CD4-positive, alpha-beta T cell treated with Interleukin-12 subunit alpha and Interleukin-12 subunit beta, for 1 hour (primary cell): ENCODE measurements at regions not wholly inside any gene's neighbourhood (a gene's known extent, or its start where the extent isn't known, plus 50 kb on each side); places are given as distances from the start of the nearest gene placed in this dataset.
"Not testable (repeated sequence)": the region's sequence is repeated elsewhere in the genome, so short reads cannot be mapped to it uniquely, and the experiment has no call there.

ENCODE experiments used
- DNase-seq: peaks from one replicate; pipeline ENCODE4 v3.0.0-alpha.2; 2020

- DNase-seq: no peak
Measured at GRCh38 chr6:11380969-11381744, 148.7 kb upstream of the NEDD9 start.

- no peak for DNase-seq
Measured at GRCh38 chr6:11380549-11380948, 148.1 kb upstream of the NEDD9 start.

- no peak for DNase-seq
Measured at GRCh38 chr6:11379805-11380204, 147.3 kb upstream of the NEDD9 start.

DNA sequence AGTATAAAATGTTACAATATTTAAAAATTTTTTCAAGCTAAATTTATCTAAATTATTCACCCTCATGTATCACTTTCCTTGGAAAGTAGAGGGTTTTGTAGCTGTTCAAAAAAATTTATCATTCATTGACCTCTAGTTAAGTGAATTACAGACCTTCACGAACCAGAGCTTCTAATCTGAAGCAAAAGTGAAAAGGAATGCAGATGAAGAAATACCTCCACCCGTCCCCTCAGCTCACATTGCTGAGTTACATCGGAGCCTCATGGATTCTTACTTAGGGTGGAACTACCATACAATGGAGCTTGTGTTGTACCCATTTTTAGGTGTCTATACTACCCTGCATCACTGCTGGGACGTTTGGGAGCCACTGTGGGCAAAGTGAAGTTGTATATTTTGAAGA is 146.2 kb upstream of the NEDD9 start:
- DNase-seq: no peak

DNA sequence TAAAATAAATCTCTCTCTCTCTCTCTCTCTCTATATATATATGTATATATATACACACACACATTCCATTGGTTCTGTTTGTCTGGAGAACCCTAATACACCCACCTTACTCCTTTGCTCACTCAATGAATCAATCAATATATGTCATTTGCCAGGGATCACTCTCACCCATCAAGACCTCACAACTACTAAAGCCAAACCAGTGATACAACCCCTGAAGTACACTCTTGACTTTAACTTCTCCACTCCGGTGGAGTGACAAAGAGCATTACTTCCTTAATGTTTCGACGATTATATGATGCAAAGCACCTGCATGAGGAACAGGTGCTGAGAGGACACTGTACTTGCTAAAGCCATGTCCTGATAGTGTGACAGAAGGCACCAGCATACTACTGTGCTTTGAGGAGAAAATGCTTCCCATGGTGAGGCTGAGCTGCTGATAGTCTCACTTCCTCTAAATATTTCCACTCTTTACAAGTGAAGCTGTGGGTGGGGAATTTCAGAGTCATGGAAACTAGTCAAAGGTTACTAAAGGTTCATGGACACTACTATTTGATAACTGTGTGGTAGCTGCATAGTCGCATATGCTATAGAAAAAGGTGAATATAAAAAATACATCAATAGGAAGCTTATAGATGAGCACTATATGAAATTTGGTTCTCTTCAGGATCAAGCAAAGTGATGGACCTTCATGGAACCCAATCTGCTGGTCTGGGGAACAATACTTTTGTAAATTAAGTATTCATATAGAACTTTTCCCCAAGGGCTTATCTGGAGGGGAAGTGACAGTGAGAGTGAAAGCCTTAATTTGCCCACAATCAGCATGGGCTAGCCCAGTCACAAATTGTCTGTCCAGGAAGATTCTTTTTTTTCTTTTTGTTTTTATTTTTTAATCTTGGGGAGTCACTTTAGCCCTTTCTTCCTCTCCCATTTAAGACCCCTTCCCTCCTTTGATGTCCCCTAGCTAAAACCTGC is 141.9 kb upstream of the NEDD9 start:
- no peak for DNase-seq

DNA sequence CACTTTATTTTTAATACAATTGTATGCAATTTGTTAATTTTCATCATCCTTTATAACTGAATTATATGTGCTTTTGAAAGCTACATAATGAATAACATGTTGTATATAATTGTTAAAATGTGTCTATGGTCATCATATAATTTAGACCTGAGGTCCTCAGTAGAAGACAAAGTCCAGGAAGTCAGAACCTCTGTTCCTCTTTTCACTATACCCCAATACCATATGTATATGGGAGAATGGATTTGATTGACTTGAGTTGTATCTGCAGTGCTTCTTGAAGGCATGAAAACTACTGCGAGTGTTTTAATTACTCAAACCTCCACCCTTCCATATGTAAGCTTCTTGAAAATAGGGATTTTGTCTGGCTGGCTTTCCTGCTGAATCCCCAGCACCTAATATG is 140.7 kb upstream of the NEDD9 start:
- DNase-seq: no peak

DNA sequence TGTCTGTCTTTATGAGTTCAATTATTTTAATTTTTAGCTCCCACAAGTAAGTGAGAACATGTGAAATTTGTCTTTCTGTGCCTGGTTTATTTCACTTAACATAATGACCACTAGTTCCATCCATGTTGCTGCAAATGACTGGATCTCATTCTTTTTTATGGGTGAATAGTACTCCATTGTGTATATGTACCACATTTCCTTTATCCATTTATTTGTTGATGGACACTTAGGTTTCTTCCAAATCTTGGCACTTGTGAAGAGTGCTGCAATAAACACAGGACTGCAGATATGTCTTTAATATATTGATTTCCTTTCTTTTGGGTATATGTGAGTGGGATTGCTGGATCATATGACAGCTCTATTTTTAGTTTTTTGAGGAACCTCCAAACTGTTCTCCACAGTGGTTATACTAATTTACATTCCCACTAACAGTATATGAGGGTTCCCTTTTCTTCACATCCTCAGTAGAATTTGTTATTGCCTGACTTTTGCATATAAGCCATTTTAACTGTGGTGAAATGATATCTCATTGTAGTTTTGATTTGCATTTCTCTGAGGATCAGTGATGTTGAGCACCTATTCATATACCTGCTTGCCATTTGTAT is 139.8 kb upstream of the NEDD9 start:
- DNase-seq: not testable (repeated sequence)

- DNase-seq: no peak
Measured at GRCh38 chr6:11370191-11371018, 137.9 kb upstream of the NEDD9 start.

- no peak for DNase-seq
Measured at GRCh38 chr6:11368760-11369159, 136.3 kb upstream of the NEDD9 start.

GRCh38 chr6:11368264-11368663 is 135.8 kb upstream of the NEDD9 start:
- no peak for DNase-seq

DNA sequence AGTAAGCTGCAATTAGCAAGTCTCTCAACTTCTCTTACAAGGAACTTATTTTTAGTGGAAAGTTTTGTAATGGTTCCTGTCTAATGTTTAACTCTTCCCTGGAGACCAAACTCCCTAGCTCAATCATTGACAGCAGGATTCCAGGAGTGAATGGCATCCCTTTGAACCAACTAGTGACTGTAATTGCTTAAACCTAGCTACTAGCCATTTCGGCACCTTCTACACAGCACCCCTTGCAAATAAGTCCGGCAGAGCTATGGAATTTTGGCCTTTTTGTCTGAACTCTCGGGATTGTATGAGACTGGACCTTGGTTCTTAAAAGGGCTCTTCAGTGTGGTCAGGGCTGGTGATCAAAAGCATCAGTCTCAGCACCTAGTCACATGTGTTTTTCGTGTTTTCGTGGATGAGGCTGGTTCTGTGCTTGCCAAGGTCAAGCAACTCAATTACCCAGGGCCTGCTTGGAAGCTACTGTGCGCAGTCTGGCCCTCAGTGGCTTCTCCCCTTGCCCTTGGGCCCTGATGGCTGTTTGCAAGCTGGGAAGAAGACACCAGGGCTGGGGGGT is 135.3 kb upstream of the NEDD9 start:
- no peak for DNase-seq

GRCh38 chr6:11366934-11367637 is 134.6 kb upstream of the NEDD9 start:
- no peak for DNase-seq

- DNase-seq: peak; percentile 71
Measured at GRCh38 chr6:11366183-11366933, 133.9 kb upstream of the NEDD9 start.

- DNase-seq: no peak
Measured at GRCh38 chr6:11364971-11365397, 132.5 kb upstream of the NEDD9 start.

- peak; percentile 42 for DNase-seq
Measured at GRCh38 chr6:11363881-11364576, 131.6 kb upstream of the NEDD9 start.

DNA sequence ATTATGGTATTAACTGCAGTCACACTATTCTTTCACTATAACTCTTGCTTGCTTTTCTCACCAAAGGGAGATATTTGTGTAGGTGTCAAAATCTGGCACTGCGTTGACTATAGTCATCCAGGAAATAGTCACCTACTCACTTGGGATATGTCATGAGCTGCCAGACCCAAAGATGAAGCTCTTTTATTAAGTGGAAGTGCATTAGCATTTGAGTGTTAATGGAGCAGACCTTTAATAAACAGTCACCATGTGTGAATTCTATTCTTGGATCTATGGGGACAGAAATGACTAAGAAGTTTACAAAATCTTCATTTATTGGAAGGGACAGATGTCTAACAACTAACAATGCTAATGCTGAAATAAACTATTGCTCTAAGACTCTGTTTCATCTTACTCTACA is 130.1 kb upstream of the NEDD9 start:
- DNase-seq: no peak

DNA sequence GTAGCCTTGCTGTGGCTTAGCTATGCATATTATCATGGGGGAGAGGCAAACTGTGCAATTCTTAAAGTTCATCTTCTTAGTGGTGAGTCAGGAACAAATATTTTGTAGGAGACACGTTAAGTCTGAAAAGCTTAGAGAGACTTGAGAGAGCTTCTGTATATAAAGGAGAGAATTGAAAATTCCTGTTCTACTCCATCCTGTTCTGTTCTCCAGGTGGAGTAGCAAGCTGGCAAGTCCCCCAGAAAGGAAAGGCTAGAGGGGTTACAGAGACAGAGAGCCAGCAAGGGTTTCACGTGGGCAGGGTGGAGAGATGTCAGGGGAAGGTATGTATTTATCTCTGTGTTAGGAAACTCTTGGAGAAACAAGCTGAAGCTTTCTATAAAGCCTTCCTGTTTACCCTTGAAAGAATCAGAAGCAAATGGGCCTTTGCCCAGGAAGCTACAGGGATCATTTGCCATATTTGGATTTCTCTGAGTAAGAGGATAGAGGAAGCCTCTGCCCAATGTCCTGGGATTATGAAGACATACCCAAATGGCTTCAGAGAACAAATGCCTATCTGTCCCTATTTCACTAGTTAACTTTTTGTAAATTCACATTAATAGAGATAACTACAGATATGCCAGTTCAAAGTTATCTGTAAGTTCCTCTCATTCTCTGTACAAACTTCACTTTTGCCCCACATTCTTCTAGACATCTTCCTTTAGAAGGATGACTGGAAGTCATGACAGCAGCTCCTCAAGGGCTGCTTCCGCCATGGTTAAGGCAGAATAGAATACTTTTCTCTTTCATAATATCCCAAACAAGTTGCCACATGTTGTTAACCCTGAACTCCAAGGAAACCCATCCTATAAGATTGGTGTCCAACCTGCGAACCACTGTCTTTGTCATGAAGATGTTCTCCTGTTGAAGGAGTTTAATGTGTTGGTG is 126.7 kb upstream of the NEDD9 start:
- no peak for DNase-seq

- DNase-seq: no peak
Measured at GRCh38 chr6:11357285-11357684, 124.8 kb upstream of the NEDD9 start.
